ENCODE measurements at regions not wholly inside any gene's neighbourhood (a gene's known extent, or its start where the extent isn't known, plus 50 kb on each side); places are given as distances from the start of the nearest gene placed in this dataset.

- TF ChIP-seq ZNF462 (CRISPR knock-in tag; IDR thresholded peaks at IDR 0.05), result no peak
- no peak for TF ChIP-seq POLR2AphosphoS5 (IDR thresholded peaks at IDR 0.05; ENCODE audit: low read depth)
Measured at GRCh38 chr3:81932681-81933080, 171.2 kb upstream of the GBE1 start (continued).

DNA sequence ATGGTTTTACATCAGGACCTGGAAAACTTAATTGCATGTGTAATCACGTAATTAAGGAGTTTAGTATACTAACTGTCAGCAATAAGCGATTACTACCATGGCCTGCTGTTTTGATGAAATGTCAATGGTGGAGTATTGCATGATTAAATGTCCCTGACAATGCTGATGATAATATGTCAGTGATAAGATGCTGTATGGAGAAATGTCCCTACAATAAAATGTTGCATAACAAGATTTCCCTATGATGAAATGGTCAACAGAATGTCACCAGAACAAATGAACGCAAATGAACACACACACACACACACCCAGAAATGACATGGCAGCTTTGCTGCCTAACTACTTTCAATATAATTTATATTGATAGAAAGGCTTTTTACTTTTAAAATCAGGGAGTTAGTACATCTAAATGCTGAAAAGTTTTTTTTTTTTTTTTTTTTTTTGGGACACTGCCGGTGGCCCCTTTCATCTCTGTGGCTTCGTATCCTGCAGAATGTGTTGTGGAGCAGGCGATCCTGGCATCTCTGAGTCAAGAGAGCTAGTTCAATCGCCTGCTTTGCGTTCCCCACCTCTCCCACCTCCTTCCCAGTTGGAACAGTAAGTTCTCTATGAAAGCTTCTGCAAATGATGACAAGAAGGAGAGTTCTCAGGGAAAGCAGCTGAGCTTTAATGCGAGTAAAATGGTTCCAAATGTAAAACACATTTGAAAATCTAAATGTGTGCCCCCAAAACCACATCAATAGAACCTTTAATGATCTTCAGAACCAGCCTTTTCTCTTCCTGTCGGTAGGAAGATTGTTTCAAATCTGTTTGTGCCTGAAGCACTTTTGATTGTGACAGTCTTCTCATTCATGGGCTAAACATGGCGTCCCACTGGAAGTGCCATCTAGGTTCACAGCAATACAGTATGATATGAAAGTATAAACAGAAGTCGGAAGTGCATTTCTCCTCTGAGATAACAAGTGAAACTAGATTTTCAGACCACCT is 170.1 kb upstream of the GBE1 start:
- ATAC-seq, result no peak
- H3K36me3 ChIP-seq (ENCODE audit: insufficient read depth), result no peaks in the 10 kb centered on the region
- no peak for DNase-seq (ENCODE audit: low spot score)
- H3K4me2 ChIP-seq, result no peak overlapping the region
- no peaks in the 10 kb centered on the region for H3K27me3 ChIP-seq (ENCODE audit: insufficient read depth)
- no peak overlapping the region for H3K27ac ChIP-seq (ENCODE audit: low read depth)
- H4K20me1 ChIP-seq (replicated peaks; ENCODE audit: insufficient read depth), result no peaks in the 10 kb centered on the region
- no peaks in the 10 kb centered on the region for H3K79me2 ChIP-seq (replicated peaks; ENCODE audit: insufficient read depth)
- H3F3A ChIP-seq (replicated peaks; ENCODE audit: low read depth), result no peaks in the 10 kb centered on the region
- Mint-ChIP-seq H3K9me3 (no peaks in the 10 kb centered on the region), H3K27ac (no peak overlapping the region), H3K36me3 (ENCODE audit: low read depth) (no peaks in the 10 kb centered on the region), H3K4me1 (peaks cover 13% of the 10 kb centered on the region), H3K27me3 (ENCODE audit: insufficient read depth, low read depth, poor library complexity) (no peaks in the 10 kb centered on the region), H3K4me3 (no peak overlapping the region)
- H3K4me3 ChIP-seq, result no peak overlapping the region
- peaks cover 4% of the 10 kb centered on the region; the same call in 1 of the 2 replicates for H3K9me2 ChIP-seq (ENCODE audit: insufficient read depth)
- peak overlapping the region; percentile 44; the same call in 1 of the 2 replicates for H2AFZ ChIP-seq
- H3K4me1 ChIP-seq (ENCODE audit: insufficient read depth), result no peaks in the 10 kb centered on the region
- TF ChIP-seq, protein P1, sequence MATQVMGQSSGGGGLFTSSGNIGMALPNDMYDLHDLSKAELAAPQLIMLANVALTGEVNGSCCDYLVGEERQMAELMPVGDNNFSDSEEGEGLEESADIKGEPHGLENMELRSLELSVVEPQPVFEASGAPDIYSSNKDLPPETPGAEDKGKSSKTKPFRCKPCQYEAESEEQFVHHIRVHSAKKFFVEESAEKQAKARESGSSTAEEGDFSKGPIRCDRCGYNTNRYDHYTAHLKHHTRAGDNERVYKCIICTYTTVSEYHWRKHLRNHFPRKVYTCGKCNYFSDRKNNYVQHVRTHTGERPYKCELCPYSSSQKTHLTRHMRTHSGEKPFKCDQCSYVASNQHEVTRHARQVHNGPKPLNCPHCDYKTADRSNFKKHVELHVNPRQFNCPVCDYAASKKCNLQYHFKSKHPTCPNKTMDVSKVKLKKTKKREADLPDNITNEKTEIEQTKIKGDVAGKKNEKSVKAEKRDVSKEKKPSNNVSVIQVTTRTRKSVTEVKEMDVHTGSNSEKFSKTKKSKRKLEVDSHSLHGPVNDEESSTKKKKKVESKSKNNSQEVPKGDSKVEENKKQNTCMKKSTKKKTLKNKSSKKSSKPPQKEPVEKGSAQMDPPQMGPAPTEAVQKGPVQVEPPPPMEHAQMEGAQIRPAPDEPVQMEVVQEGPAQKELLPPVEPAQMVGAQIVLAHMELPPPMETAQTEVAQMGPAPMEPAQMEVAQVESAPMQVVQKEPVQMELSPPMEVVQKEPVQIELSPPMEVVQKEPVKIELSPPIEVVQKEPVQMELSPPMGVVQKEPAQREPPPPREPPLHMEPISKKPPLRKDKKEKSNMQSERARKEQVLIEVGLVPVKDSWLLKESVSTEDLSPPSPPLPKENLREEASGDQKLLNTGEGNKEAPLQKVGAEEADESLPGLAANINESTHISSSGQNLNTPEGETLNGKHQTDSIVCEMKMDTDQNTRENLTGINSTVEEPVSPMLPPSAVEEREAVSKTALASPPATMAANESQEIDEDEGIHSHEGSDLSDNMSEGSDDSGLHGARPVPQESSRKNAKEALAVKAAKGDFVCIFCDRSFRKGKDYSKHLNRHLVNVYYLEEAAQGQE (IDR thresholded peaks at IDR 0.05; ENCODE audit: unreplicated experiment), result no peak
- TF ChIP-seq, protein P2, sequence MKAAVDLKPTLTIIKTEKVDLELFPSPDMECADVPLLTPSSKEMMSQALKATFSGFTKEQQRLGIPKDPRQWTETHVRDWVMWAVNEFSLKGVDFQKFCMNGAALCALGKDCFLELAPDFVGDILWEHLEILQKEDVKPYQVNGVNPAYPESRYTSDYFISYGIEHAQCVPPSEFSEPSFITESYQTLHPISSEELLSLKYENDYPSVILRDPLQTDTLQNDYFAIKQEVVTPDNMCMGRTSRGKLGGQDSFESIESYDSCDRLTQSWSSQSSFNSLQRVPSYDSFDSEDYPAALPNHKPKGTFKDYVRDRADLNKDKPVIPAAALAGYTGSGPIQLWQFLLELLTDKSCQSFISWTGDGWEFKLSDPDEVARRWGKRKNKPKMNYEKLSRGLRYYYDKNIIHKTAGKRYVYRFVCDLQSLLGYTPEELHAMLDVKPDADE (IDR thresholded peaks at IDR 0.05), result no peak
- TF ChIP-seq, protein P3, sequence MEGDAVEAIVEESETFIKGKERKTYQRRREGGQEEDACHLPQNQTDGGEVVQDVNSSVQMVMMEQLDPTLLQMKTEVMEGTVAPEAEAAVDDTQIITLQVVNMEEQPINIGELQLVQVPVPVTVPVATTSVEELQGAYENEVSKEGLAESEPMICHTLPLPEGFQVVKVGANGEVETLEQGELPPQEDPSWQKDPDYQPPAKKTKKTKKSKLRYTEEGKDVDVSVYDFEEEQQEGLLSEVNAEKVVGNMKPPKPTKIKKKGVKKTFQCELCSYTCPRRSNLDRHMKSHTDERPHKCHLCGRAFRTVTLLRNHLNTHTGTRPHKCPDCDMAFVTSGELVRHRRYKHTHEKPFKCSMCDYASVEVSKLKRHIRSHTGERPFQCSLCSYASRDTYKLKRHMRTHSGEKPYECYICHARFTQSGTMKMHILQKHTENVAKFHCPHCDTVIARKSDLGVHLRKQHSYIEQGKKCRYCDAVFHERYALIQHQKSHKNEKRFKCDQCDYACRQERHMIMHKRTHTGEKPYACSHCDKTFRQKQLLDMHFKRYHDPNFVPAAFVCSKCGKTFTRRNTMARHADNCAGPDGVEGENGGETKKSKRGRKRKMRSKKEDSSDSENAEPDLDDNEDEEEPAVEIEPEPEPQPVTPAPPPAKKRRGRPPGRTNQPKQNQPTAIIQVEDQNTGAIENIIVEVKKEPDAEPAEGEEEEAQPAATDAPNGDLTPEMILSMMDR (conservative IDR thresholded peaks at IDR 0.05; ENCODE audit: low read depth in 2 of 2), result no peak
- TF ChIP-seq STAT1 (IDR thresholded peaks at IDR 0.05; ENCODE audit: unreplicated experiment) (no peak), CREB1 (CRISPR knock-in tag; IDR thresholded peaks at IDR 0.05; ENCODE audit: low read depth) (no peak)
